ENCODE measurements at regions not wholly inside any gene's neighbourhood (a gene's known extent, or its start where the extent isn't known, plus 50 kb on each side); places are given as distances from the start of the nearest gene placed in this dataset.

GRCh38 chr2:48250474-48250844 lies 64.0 kb upstream of the FOXN2 start:
- TF ChIP-seq ATF3 (IDR thresholded peaks at IDR 0.05) (no peak), CTCF (IDR thresholded peaks at IDR 0.05 in 2 of 3, conservative IDR thresholded peaks at IDR 0.05 in 1 of 3; ENCODE audit: borderline replicate concordance in 1 of 3, insufficient read depth in 1 of 3, low read depth in 2 of 3, low read length in 2 of 3) (no peak), MAX (IDR thresholded peaks at IDR 0.05) (no peak)
